PC-9 (cell line): ENCODE measurements at regions not wholly inside any gene's neighbourhood (a gene's known extent, or its start where the extent isn't known, plus 50 kb on each side); places are given as distances from the start of the nearest gene placed in this dataset.

ENCODE experiments used
- BruUV-seq: library from RNA; stranded (reverse); fragments of 400-500 nt; replicated peaks from 2 replicates; lab custom pipeline; 2021; lab: Mats Ljungman, UMichigan
- CTCF ChIA-PET: fragments of 300-600 bp; sonication (Branson Sonifier 250); formaldehyde crosslinking; loops from one replicate; lab custom pipeline; 2022; ENCODE audit warnings: antibody characterized with exemption; lab: Charles Lee
- POLR2A ChIA-PET: fragments of 300-600 bp; sonication (Branson Sonifier 250); formaldehyde crosslinking; loops from one replicate; lab custom pipeline; 2022; ENCODE audit warnings: antibody characterized with exemption; ENCODE audit not compliant: unreplicated experiment; lab: Charles Lee
- DNase-seq, 2 experiments: peaks; one replicate each; pipeline versions ENCODE4 v3.0.0 to v3.0.0-alpha.2; 2015 to 2022; ENCODE audit warnings: mixed read lengths in 1 of 2
- H2AFZ ChIP-seq: fragments of 200-600 bp; sonication (generic); 2 replicates; pipeline ENCODE4 v1.8.1; 2017; ENCODE audit warnings: antibody characterized with exemption
- H3F3A ChIP-seq: fragments of 200-600 bp; sonication (generic); 2 replicates; pipeline ENCODE4 v1.8.1; 2017; ENCODE audit warnings: antibody characterized with exemption, mild to moderate bottlenecking, low read depth; ENCODE audit not compliant: insufficient read depth
- H3K27ac ChIP-seq: fragments of 200-600 bp; sonication (generic); 2 replicates; pipeline ENCODE4 v1.6.1; 2016; ENCODE audit warnings: mixed run types
- H3K27me3 ChIP-seq: fragments of 200-600 bp; sonication (generic); 2 replicates; pipeline ENCODE4 v1.6.1; 2016; ENCODE audit warnings: low read depth, mixed run types; ENCODE audit not compliant: insufficient read depth
- H3K36me3 ChIP-seq: fragments of 200-600 bp; sonication (generic); 2 replicates; pipeline ENCODE4 v1.6.1; 2016; ENCODE audit warnings: low read depth, mixed run types
- H3K4me1 ChIP-seq: fragments of 200-600 bp; sonication (generic); replicated peaks from 2 replicates; pipeline ENCODE4 v1.6.1; 2016; ENCODE audit warnings: mixed run types; ENCODE audit not compliant: insufficient read depth
- H3K4me2 ChIP-seq: fragments of 200-600 bp; sonication (generic); 2 replicates; pipeline ENCODE4 v1.6.1; 2017; ENCODE audit warnings: mixed run types
- H3K4me3 ChIP-seq: fragments of 200-600 bp; sonication (generic); 2 replicates; pipeline ENCODE4 v1.6.1; 2016; ENCODE audit warnings: mixed run types
- H3K79me2 ChIP-seq: fragments of 200-600 bp; sonication (generic); 2 replicates; pipeline ENCODE4 v1.6.1; 2017; ENCODE audit warnings: low read depth, mixed run types
- H3K9me2 ChIP-seq: fragments of 200-600 bp; sonication (generic); 2 replicates; pipeline ENCODE4 v1.8.1; 2017; ENCODE audit warnings: mild to moderate bottlenecking; ENCODE audit not compliant: insufficient read depth
- H3K9me3 ChIP-seq: fragments of 200-600 bp; sonication (generic); 2 replicates; pipeline ENCODE4 v1.8.1; 2016; ENCODE audit warnings: low read depth; ENCODE audit not compliant: insufficient read depth
- H4K20me1 ChIP-seq: fragments of 200-600 bp; sonication (generic); 2 replicates; pipeline ENCODE4 v1.8.1; 2017; ENCODE audit not compliant: insufficient read depth
- CTCF ChIP-seq: fragments of 200-600 bp; sonication (generic); conservative IDR thresholded peaks from 2 replicates; pipeline ENCODE4 v1.6.1; 2017; ENCODE audit warnings: mixed run types, antibody characterized with exemption, mild to moderate bottlenecking, moderate library complexity
- EZH2 ChIP-seq: fragments of 200-600 bp; sonication (generic); IDR thresholded peaks from 2 replicates; pipeline ENCODE4 v1.8.0; 2017; ENCODE audit warnings: antibody characterized with exemption, low read depth
- intact Hi-C: fragments of 100-400 bp; cut with micrococcal nuclease; formaldehyde crosslinking; loops from one replicate; pipeline ENCODE4 v1.10.0; 2022; ENCODE audit not compliant: unreplicated experiment

- no peaks in the 10 kb centered on the region for H4K20me1 ChIP-seq
- H3K79me2 ChIP-seq: no peaks in the 10 kb centered on the region
- no TSS peak for BruUV-seq
- no peaks in the 10 kb centered on the region; the same call in 1 of the 2 replicates for H3K9me2 ChIP-seq
- POLR2A ChIA-PET: no interaction called here
- DNase-seq: no peak
- no peaks in the 10 kb centered on the region for H3K9me3 ChIP-seq
- no peaks in the 10 kb centered on the region for H3K4me1 ChIP-seq
- H3K27me3 ChIP-seq: no peaks in the 10 kb centered on the region
- H3K36me3 ChIP-seq: no peaks in the 10 kb centered on the region
- no peaks in the 10 kb centered on the region for H3F3A ChIP-seq
- H3K4me2 ChIP-seq: no peak overlapping the region
- TF ChIP-seq CTCF (no peak), EZH2 (no peak)
- H3K4me3 ChIP-seq: no peak overlapping the region
- intact Hi-C loops: no loop called here
- no peak overlapping the region for H3K27ac ChIP-seq
- CTCF ChIA-PET: no interaction called here
- no peak overlapping the region for H2AFZ ChIP-seq
These were observed 112.8 kb downstream of the PPP1R3A start for GRCh38 chr7:113805976-113806375.

GRCh38 chr7:113804475-113805095, 114.2 kb downstream of the PPP1R3A start:
- no peak for DNase-seq
- no peaks in the 10 kb centered on the region for H4K20me1 ChIP-seq
- H3K9me2 ChIP-seq: no peaks in the 10 kb centered on the region
- CTCF ChIA-PET: no interaction called here
- H3K4me1 ChIP-seq: no peaks in the 10 kb centered on the region
- no peaks in the 10 kb centered on the region for H3F3A ChIP-seq
- no peak overlapping the region for H3K4me3 ChIP-seq
- no peak overlapping the region for H3K4me2 ChIP-seq
- no peaks in the 10 kb centered on the region for H3K36me3 ChIP-seq
- H3K27me3 ChIP-seq: no peaks in the 10 kb centered on the region
- POLR2A ChIA-PET: no interaction called here
- H2AFZ ChIP-seq: no peak overlapping the region
- H3K27ac ChIP-seq: no peak overlapping the region
- intact Hi-C loops: no loop called here
- no TSS peak for BruUV-seq
- no peaks in the 10 kb centered on the region for H3K9me3 ChIP-seq
- TF ChIP-seq CTCF: no peak
- no peak for TF ChIP-seq EZH2
- no peaks in the 10 kb centered on the region for H3K79me2 ChIP-seq

GRCh38 chr7:113801751-113802150, 117.1 kb downstream of the PPP1R3A start:
- BruUV-seq: no TSS peak
- ChIA-PET POLR2A (no interaction called here), CTCF (no interaction called here)
- Histone ChIP-seq H2AFZ (no peak overlapping the region), H3K4me3 (no peak overlapping the region), H3K9me3 (no peaks in the 10 kb centered on the region), H3K4me1 (no peaks in the 10 kb centered on the region), H3K4me2 (no peak overlapping the region), H3K27me3 (no peaks in the 10 kb centered on the region), H3K79me2 (no peaks in the 10 kb centered on the region), H3F3A (no peaks in the 10 kb centered on the region), H3K27ac (no peak overlapping the region), H3K9me2 (no peaks in the 10 kb centered on the region), H3K36me3 (no peaks in the 10 kb centered on the region), H4K20me1 (no peaks in the 10 kb centered on the region)
- intact Hi-C loops: no loop called here
- DNase-seq: no peak
- TF ChIP-seq CTCF (no peak), EZH2 (no peak)
